ENCODE measurements at regions not wholly inside any gene's neighbourhood (a gene's known extent, or its start where the extent isn't known, plus 50 kb on each side); places are given as distances from the start of the nearest gene placed in this dataset.
"Not testable (repeated sequence)": the region's sequence is repeated elsewhere in the genome, so short reads cannot be mapped to it uniquely, and the experiment has no call there.

DNA sequence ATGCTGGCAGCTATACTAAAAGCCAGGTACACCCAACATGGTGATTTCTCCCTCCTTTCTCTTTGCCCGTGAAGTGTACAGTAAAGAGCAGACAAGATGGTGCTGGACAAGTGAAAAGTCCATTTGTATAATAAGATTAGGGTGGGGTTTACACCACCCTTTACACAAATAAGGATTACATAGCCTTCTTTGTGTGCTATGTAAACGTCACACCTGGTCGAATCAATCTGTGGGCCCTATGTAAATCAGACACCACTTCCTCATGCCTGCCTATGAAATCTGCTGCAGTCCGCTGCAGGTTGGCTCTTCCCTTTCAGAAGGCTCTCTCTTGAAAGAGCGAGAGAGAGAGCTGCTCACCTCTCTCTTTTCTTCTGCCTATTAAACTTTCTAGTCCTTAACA is 1054.3 kb upstream of the SLC39A10 start:
- DNase-seq, result no peak

DNA sequence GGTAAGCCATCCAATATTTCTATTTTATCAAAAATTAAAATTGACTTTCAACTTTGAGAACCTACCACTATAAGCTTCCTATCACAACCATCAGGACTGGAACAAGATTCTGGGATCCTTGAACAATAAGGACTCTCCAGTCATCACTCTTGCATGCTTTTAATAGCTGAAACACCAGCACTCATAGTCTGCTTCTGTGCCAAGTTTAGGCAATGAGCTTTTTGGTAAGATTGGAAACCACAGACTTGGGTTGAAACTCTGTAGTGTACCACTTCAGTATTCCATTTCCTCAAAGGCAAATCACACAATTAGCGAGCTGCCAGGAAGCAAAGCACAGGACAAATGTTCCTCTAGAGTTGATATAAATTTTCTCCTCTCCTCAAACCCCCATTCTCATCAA is 1065.8 kb upstream of the SLC39A10 start:
- DNase-seq, result no peak

DNA sequence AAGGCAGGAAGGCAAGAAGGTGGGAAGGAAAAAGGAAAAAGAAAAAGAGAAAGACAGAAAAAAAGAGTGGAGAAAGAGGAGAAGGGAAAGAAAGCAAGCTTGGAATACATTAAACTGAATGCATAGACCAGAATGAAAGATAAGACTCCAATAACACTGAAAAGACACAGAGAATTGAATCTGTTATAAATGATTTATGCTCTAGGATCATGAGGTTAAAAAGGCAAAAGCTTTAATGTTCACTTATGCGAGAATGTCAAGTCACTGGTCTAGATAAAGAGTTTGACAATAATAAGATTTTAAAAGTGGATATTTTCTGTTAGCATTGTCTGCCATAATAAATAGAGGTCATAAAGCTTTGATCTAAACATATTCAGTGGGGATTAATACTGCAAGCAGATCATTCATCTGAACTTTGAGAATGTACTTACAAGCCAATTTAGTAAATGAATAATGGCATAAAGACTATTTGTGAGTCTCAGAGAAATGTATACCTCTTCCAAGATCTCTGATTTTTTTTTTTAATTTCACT is 1069.2 kb upstream of the SLC39A10 start:
- DNase-seq, result no peak

DNA sequence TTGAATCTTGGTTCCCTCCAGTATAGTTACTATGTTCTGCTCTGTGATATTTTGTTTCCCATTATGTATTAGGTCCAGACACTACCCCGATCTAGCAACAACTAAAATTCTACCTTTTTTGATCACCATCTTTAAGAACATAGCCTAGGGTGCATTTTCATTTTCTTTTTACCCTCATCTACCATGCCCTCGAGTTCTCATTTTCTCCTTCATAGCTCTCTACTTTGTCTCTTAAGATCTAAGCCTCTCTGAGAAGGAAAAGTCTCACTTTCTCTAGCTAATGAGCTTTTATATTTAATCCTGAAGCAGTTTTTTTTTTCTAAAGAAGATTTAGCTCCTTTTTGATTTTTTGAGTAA is 1089.4 kb upstream of the SLC39A10 start:
- no peak for DNase-seq

DNA sequence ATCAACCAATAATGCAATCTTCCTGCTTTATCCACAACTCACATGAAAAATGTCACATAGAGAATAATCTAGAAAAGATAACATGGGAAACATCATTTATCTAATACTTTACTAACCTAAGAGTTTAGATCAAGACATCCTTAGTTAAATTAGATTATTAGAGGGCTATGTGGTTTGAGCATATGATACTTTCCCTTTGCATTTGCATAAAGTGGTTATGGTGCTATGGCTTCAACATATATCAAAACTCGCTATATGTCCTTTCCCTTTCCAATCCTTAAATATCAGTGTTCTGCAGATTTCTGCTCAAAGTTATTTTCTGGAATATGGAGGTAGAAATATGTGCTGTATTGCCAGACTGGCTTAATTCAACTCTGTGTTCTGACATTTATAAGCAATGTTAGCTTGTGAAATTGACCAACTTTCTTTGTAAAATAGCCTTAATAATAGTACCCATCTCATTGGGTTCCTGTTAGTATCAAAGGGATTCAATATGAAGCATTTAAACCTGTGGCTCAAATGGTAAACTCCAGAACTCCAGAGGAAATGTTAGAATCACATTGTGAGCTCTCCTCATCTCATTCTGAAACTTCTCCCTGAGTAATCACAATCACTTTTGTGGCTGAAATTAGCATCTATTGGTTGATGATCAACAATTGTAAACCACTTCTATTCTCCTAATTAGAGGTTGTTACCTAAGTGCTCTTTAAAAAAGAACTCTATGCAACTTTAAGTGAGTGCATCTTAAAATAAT is 1089.9 kb upstream of the SLC39A10 start:
- no peak for DNase-seq

DNA sequence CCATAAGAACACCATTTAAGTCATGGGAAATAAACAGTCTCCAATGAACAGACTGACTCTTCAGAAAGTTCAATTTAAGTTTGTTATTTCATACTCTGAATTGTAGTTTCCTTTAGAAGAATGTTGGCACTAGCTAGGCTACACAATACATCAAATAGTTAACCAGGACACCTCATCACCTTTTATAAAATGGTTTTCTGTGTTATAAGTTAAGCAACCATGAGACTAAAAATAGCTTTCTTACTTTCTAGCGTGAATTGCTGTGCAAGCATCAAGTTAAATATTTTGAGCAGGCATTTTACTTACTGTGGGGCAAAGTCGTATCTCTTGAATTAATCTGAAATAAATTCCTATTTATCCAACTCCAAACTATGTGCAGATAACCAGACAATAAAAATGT is 1092.6 kb upstream of the SLC39A10 start:
- DNase-seq, result no peak

DNA sequence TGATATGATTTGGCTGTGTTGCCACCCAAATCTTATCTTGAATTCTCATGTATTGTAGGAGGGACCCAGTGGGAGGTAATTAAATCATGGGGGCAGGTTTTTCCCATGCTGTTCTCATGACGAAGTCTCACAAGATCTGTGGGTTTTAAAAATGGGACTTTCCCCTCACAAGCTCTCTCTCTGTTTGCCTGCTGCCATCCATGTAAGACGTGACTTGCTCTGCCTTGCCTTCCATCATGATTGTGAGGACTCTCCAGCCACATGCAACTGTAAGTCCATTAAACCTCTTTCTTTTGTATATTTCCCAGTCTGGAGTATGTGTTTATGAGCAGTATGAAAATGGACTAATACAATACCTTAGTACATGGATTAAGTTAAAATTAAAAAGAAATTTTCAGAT is 1094.7 kb upstream of the SLC39A10 start:
- no peak for DNase-seq

DNA sequence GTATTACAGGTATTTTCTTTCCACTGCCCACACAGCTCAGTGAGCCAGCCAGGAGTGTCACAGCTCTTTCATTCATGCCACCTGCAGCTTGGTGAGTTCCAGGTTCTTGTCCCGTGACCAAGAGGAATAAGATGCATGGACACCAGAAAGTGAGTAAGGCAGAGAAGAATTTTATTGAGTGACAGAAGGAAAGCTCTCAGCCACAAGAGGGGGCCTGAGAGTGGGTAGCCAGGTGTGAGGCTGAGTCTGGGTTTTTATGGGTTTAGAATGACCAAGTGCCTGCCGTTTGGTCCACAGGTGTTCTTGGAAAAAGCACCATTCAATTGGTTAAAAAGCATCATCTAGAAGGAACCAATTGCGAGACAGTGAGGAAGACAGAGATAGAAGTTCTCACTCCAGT is 1097.1 kb upstream of the SLC39A10 start:
- DNase-seq, result no peak

DNA sequence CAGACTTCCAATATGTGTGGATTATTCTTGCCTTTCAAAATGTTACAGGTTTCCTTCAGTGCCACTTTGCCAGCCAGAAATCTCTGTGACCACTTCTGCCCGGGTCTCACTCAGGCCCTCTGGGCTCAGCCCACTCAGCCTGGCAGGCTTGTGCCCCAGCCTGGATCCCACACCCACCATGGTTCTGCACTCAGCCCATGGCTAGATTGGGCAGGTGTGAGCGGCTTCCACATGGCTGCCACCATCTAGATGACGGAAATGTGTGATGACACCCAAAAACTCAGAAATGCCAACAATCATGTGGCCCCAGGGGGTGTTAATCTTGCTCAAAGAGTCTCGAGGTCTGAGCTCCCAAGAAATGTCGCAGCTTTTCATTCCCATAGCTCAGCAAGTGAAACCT is 1097.5 kb upstream of the SLC39A10 start:
- no peak for DNase-seq

DNA sequence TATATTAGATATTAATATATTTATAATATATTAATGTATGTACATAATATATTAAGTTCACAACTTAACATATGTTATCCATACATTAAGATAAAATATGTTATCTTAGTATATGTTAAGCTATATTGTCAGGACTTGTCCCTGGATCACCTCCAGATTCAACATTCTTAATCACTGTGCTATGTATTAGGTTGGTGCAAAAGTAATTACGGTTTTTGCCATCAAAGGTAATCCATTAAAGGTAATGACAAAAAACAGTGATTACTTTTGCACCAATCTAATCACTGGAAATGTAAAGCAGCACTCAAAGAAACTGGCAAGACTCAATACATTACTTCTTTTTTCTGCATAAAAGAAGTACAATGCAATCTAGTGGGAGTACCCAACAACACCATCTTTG is 1099.0 kb upstream of the SLC39A10 start:
- no peak for DNase-seq

DNA sequence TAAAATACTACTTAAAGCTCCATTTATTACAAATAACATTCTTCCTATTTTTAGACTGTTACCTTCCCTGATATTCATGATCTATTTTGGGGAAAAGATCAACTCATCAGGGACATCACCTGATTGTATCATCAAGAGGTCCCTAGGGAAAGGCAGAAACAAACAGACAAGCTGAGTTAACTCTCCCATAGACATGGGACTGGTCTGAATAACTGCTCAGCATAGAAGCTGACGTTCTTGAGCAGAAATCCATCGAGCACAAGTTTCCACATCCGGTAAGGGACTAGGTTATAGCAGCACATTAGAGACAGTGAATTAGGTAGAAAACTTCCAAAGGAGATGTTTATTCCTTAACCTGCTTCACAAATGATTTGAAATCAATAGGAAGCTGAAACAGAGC is 1100.4 kb upstream of the SLC39A10 start:
- DNase-seq, result no peak

DNA sequence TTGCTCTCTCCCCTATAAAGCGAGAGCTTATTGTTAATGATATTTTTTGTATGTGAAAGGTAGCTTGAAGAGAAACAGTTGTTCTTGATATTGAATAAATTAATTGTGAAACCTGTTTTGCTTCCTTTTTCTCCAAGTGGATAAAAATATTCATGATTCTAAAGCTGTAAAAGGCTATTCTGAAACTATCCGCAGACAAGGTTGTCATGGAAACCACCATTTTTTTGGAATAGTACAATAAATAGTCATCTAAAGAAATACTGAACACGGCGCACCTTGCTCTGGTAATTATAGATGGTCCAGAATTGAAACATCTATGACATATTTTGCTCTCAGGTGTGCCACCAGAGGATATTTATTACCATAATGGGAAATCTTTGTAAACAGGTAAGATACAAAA is 1103.0 kb upstream of the SLC39A10 start:
- DNase-seq, result no peak

DNA sequence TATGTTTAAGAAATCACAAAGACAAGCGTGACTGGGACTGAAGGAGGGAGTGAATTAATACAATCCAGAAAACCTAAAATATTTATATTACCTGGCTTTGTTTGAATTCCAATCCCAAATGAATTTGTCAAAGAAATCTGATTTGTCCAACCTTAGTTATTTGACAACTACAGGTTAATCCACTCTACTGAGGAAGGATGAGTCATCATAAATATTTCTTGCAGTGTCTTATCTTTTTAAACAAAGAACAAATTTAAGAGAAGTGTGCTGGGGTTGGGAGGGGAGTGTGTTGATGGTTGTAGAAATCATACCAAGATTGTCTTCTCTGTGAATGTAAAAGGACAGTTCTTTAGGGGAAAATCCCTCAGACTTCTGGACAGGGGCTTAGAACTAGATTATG is 1106.3 kb upstream of the SLC39A10 start:
- DNase-seq, result no peak

DNA sequence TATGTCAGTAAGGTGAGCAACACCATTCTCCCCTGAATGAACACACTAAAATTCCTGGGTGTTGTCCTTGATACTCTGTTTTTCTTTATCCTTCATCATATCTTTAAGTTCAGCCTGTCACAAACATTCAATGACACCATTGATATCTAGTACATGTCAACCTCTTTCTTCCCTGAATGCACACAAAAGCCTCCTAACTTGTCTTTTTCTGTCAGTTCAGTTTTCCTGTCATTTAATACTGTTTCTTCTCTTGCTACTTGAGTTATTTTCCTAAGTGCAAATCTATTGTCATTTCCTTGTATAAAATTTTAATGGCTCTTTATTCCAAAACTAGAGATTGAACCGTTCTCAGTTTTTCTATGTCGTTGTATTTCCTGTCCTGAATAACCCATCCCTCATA is 1107.6 kb upstream of the SLC39A10 start:
- no peak for DNase-seq

DNA sequence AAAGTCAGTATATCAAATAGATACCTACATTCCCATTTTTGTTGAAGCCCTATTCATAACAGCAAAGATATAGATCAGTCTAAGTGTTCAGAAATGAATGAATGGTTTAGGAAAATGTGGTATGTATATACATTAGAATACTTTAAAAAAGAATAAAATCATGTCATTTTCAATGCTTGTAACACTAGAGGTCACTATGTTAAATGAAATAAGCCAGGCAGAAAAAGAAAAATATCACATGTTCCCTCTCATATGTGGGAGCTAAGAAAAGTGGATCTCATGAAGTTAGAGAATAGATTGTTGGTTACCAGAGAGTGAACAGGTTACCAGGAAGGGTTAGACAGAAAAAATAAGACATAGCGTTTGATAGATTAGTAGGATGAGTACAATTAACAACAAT is 1111.0 kb upstream of the SLC39A10 start:
- no peak for DNase-seq

DNA sequence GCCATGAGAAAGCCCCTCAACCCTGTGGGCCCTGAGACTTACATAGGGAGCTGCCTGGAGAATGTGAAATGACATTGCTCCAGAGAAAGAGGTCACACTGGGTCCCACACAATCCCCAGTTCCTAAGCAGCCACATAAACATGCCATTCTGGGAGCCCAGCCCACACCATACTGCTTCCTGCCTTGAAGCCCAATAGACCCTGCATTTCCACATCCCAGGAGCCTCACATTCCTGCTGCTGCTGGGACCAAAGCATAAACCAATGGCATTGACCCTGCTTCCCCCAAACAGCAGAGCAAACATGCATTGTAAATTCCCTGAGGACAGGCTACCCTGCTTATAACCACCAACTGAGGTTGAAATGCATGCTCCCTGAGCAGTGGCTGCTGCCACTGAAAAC is 1117.6 kb upstream of the SLC39A10 start:
- DNase-seq, result no peak

DNA sequence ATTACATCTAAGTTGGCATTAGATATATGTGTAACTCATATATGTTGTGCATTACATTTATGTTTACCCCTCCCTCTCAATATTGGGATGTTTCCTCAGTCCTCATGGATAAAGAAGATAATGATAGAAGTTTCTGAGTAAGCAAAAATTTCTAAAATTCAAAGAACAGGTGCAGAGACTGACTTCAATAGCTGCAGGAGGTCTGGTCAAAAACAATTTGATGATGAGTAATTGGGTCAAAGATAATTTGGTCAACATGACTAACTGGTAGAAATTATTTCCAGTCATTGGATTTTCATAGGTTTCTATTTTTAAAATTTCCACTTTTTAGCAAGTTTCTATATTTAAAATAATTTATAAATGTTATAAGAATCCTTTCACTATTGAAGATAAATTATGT is 1130.9 kb upstream of the SLC39A10 start:
- no peak for DNase-seq

DNA sequence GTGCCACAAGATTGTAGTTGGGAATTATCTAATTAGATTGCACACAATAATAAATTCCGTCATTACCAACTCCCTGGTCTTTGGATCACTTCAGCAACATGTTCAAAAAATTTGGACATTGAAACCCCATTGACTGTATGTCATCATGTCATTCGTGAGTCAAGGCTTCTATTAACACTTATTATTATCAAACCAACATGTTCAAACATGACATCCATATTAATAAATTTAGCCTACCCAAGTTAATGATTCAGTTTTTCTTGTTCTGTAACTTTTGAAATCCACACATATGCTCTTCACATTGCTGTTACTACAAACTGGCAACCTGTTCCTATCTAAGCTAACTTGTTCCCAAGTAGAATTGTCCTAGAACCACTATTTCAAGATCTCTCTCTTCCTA is 1142.7 kb upstream of the SLC39A10 start:
- no peak for DNase-seq

DNA sequence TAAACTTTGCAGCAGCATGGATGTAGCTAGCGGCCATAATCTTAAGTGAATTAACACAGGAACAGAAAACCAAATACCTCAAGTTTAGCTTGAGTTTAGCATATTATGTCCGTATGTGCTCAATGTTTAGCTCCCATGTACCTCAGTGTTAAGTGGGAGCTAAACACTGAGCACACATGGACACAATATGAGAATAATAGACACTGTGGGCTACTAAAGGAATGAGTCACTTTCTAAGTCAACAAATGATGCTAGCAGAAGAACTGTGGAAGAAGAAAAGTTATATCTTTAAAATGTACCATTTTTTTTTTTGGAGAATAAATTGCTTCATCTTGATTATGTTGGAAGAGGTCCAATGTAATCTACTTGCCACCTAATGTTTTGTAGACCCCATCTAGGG is 1146.0 kb upstream of the SLC39A10 start:
- DNase-seq, result not testable (repeated sequence)

DNA sequence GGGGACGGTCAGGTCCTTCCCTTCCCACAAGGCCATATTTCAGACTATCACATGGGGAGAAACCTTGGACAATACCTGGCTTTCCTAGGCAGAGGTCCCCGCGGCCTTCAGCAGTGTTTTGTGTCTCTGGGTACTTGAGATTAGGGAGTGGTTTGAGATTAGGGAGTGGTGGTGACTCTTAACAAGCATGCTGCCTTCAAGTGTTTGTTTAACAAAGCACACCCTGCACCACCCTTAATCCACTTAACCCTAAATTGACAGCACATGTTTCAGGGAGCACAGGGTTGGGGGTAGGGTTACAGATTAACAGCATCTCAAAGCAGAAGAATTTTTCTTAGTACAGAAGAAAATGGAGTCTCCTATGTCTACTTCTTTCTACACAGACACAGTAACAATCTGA is 1152.2 kb upstream of the SLC39A10 start:
- DNase-seq, result not testable (repeated sequence)

DNA sequence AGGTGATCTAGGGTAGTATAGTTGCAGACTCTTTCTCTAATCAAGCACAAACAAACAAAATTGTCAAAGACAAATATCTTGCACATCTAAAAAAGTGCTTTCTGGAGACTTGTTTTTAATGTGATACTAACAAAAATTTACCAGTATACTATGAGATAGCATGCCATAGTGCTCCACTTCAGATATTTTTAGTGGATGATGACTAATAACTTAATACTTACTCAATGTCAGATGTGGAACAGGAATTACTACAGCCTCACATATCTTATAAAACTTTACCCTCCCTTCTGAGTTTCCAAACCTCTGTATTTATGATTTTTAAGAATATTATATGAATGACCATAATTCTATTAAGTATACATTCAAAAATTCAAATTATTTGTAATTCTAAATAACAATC is 1162.0 kb upstream of the SLC39A10 start:
- no peak for DNase-seq

DNA sequence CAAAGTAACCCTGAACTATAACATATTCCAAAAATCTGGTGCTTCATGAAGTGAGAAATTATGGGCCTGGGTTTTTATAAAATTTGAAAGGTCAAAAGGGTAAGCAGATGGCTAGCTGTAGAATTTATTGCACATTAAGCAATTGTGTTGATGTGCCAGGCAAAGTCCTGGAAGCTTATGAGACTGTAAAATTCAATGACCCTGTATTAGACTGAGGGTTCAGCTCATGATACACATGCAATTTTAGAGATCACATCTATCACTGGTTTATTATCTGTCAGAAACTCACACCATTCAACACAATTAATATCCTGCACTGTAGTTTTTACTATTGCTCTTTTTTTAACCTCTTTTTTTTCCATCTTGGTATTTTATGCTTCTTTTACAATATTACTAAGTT is 1162.6 kb upstream of the SLC39A10 start:
- no peak for DNase-seq

DNA sequence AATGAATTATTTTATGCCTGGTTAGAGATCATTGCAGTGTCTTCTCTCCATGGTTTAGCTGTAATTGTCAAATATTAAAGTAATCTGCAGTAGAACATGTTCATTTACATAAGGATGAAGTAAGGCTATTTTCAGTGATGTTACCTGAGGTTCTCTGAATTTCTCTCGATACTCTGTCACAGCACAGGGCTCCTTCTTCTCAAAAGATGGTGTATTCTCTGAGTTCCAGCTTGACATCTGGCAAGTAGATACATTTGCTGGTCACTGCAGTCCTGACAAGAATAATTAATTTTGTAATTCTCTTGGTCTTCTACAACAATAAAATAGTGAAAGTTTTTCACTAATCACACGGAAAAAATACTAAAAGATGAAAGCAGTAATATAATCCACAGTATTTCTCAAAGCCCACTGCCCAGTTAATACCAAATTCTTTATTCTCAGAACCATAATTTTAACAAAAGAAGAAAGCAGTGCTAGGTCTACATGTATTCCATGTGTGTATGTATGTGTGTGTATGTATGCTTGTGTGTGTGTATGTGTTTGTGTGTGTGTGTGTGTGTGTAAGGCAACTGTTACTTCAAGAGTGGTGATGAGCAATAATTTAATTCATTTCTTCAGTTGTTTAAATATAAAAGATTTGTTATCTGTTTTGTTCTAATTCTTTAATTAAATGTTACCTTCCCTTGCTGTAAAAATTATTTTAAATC is 1165.5 kb upstream of the SLC39A10 start:
- no peak for DNase-seq

DNA sequence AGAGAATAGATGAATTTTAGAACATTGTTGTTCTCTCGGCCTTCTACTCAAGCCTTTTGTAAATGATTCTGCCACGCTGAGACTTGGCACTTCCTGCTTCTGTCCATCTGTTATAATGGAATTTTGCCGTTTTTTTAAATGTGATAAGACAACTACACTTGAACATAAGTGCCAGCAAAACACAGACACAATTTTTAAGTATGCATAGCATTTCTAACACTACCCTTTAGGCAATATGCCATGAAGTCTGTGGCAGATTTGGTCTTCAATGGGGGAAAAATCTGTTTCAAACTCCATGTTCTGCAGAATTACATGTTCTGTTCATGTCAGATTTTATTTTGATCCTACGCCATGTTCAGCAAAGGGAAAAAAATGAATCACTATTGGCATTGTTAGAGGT is 1170.7 kb upstream of the SLC39A10 start:
- DNase-seq, result no peak

DNA sequence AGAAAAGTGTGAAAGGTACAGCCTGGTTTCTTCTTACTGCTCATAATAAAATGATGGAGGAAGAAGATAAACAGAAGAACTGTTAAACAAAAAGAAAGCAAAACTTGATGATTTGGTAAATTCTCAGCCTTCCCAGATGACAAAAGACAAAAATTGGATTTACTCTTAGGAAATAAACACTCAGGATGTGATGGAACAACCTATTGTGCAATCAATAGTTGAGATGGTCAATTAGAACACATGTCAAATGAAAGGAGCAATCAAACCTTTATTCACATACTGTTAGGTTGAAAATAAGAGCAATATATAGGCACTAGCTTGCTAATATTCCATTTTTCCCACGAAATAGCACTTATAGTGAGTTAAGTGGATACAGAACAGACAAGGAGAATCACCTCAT is 1174.0 kb upstream of the SLC39A10 start:
- DNase-seq, result no peak
